ENCODE measurements at regions not wholly inside any gene's neighbourhood (a gene's known extent, or its start where the extent isn't known, plus 50 kb on each side); places are given as distances from the start of the nearest gene placed in this dataset.

GRCh38 chr9:107127608-107128007 is 155.5 kb upstream of the RAD23B start:
- Histone ChIP-seq H3K36me3 (no peaks in the 10 kb centered on the region), H3K9me3 (no peaks in the 10 kb centered on the region), H3K4me3 (no peak overlapping the region), H3K4me1 (ENCODE audit: control insufficient read depth in 1 of 2, low read depth in 2 of 2) (no peaks in the 10 kb centered on the region), H3K27me3 (replicated peaks; ENCODE audit: insufficient read depth) (no peaks in the 10 kb centered on the region), H3K27ac (no peak overlapping the region)
- ATAC-seq (ENCODE audit: insufficient number of reproducible peaks, low FRiP score, low read depth), result no peak
- DNase-seq (ENCODE audit: low spot score), result no peak
- TF ChIP-seq, protein P1, sequence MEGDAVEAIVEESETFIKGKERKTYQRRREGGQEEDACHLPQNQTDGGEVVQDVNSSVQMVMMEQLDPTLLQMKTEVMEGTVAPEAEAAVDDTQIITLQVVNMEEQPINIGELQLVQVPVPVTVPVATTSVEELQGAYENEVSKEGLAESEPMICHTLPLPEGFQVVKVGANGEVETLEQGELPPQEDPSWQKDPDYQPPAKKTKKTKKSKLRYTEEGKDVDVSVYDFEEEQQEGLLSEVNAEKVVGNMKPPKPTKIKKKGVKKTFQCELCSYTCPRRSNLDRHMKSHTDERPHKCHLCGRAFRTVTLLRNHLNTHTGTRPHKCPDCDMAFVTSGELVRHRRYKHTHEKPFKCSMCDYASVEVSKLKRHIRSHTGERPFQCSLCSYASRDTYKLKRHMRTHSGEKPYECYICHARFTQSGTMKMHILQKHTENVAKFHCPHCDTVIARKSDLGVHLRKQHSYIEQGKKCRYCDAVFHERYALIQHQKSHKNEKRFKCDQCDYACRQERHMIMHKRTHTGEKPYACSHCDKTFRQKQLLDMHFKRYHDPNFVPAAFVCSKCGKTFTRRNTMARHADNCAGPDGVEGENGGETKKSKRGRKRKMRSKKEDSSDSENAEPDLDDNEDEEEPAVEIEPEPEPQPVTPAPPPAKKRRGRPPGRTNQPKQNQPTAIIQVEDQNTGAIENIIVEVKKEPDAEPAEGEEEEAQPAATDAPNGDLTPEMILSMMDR (IDR thresholded peaks at IDR 0.05), result no peak

GRCh38 chr9:107131108-107131799 is 151.8 kb upstream of the RAD23B start:
- no peak overlapping the region for H3K4me3 ChIP-seq
- TF ChIP-seq, protein P1 (IDR thresholded peaks at IDR 0.05), result no peak
- H3K27me3 ChIP-seq (replicated peaks; ENCODE audit: insufficient read depth), result no peaks in the 10 kb centered on the region
- H3K4me1 ChIP-seq (ENCODE audit: control insufficient read depth in 1 of 2, low read depth in 2 of 2), result no peaks in the 10 kb centered on the region
- no peaks in the 10 kb centered on the region for H3K36me3 ChIP-seq
- ATAC-seq (ENCODE audit: insufficient number of reproducible peaks, low FRiP score, low read depth) (no peak), DNase-seq (ENCODE audit: low spot score) (no peak)
- no peaks in the 10 kb centered on the region for H3K9me3 ChIP-seq
- no peak overlapping the region for H3K27ac ChIP-seq

DNA sequence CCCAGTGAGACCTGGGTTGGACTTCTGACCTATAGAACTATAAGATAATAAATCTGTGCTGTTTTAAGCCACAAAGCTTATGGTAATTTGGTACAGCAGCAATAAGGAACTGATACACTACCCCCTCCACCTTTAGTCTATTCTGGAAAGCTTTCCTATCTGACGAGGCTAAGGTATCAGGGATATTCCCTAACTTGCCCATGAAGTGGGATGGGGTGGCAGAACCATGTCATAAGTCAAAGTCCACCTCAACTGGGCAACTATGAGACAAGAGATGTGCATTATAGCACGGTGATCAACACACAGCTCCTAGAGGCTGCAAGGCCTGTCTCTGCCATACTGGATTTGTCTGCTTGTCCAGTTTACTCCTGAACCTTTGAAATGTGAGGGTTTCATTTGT is 146.8 kb upstream of the RAD23B start:
- no peak overlapping the region for H3K4me3 ChIP-seq
- TF ChIP-seq, protein P1 (IDR thresholded peaks at IDR 0.05), result no peak
- H3K36me3 ChIP-seq, result no peaks in the 10 kb centered on the region
- DNase-seq (ENCODE audit: low spot score) (no peak), ATAC-seq (ENCODE audit: insufficient number of reproducible peaks, low FRiP score, low read depth) (no peak)
- H3K27me3 ChIP-seq (replicated peaks; ENCODE audit: insufficient read depth), result no peaks in the 10 kb centered on the region
- H3K4me1 ChIP-seq (ENCODE audit: control insufficient read depth in 1 of 2, low read depth in 2 of 2), result peaks cover 13 to 24% of the 10 kb centered on the region in 2 donors
- H3K27ac ChIP-seq, result no peak overlapping the region
- no peaks in the 10 kb centered on the region for H3K9me3 ChIP-seq

- ATAC-seq (ENCODE audit: insufficient number of reproducible peaks, low FRiP score, low read depth) (no peak), DNase-seq (ENCODE audit: low spot score) (no peak)
- Histone ChIP-seq H3K27me3 (replicated peaks; ENCODE audit: insufficient read depth) (no peaks in the 10 kb centered on the region), H3K36me3 (no peaks in the 10 kb centered on the region), H3K4me1 (ENCODE audit: control insufficient read depth in 1 of 2, low read depth in 2 of 2) (peaks cover 19 to 38% of the 10 kb centered on the region in 2 donors), H3K4me3 (peak overlapping the region; percentile 45), H3K27ac (no peak overlapping the region), H3K9me3 (no peaks in the 10 kb centered on the region)
- TF ChIP-seq, protein P1 (IDR thresholded peaks at IDR 0.05), result peak; percentile 62
Observed at GRCh38 chr9:107137495-107138202, 145.4 kb upstream of the RAD23B start.

- TF ChIP-seq, protein P1 (IDR thresholded peaks at IDR 0.05), result no peak
- Histone ChIP-seq H3K27ac (no peak overlapping the region), H3K9me3 (no peaks in the 10 kb centered on the region), H3K4me3 (peak overlapping the region; percentile 45), H3K27me3 (replicated peaks; ENCODE audit: insufficient read depth) (no peaks in the 10 kb centered on the region), H3K4me1 (ENCODE audit: control insufficient read depth in 1 of 2, low read depth in 2 of 2) (peaks cover 21 to 44% of the 10 kb centered on the region in 2 donors), H3K36me3 (no peaks in the 10 kb centered on the region)
- no peak for DNase-seq (ENCODE audit: low spot score)
- peak; percentile 61 for ATAC-seq (ENCODE audit: insufficient number of reproducible peaks, low FRiP score, low read depth)
Observed at GRCh38 chr9:107138261-107138992, 144.7 kb upstream of the RAD23B start.

Measured in thoracic aorta (tissue), 2 donors.